GM20000 (cell line): ENCODE measurements at regions not wholly inside any gene's neighbourhood (a gene's known extent, or its start where the extent isn't known, plus 50 kb on each side); places are given as distances from the start of the nearest gene placed in this dataset.

Experiments
- DNase-seq: peaks from one replicate; pipeline ENCODE4 v3.0.0; 2012; ENCODE audit warnings: low spot score
- TF ChIP-seq, protein P1 (sequence below): IDR thresholded peaks from 2 replicates; pipeline ENCODE4 v1.5.1; 2012; ENCODE audit warnings: mild to moderate bottlenecking, control low read depth; ENCODE audit errors: extremely low read depth, missing control alignments

DNA sequence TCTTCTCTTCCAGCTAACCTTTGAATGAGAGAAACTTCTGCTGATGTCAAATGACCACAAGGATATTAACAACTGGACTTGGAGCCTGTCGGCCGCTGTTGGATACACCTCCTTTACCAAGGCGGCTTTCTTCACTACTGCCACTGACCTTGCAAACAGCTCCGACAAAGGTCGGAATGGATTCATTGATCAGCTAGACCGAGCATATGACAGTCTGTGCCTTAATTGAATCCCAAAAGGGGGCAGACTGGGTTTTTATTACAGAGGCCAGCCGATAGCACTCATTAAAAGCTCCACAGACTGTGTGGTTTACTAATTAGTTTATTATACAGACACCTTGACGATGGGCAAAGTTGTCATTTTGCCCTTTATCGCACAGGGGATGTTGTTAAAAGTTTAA is 394.5 kb downstream of the RERGL start:
- TF ChIP-seq, protein P1, sequence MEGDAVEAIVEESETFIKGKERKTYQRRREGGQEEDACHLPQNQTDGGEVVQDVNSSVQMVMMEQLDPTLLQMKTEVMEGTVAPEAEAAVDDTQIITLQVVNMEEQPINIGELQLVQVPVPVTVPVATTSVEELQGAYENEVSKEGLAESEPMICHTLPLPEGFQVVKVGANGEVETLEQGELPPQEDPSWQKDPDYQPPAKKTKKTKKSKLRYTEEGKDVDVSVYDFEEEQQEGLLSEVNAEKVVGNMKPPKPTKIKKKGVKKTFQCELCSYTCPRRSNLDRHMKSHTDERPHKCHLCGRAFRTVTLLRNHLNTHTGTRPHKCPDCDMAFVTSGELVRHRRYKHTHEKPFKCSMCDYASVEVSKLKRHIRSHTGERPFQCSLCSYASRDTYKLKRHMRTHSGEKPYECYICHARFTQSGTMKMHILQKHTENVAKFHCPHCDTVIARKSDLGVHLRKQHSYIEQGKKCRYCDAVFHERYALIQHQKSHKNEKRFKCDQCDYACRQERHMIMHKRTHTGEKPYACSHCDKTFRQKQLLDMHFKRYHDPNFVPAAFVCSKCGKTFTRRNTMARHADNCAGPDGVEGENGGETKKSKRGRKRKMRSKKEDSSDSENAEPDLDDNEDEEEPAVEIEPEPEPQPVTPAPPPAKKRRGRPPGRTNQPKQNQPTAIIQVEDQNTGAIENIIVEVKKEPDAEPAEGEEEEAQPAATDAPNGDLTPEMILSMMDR, result no peak
- no peak for DNase-seq

DNA sequence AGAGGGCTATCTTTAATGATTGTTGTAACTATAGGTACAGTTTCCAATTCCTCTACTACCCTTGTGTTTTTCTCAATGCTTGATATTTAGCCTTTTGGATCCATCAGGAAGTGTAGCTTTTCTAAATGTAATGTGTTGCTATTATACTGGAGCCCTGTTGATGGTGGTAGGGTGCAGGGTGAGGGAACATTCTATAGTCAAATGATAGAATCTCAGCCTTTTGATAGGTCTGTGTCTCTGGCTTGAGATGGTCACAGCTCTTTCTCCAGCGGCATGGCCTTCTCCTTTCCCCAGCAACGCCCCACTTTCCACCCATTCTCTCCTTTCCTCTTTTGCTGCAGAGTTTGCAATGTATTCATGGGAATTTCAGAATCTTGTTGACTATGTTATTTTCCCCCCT is 398.6 kb downstream of the RERGL start:
- DNase-seq, result no peak
- TF ChIP-seq, protein P1, result no peak

DNA sequence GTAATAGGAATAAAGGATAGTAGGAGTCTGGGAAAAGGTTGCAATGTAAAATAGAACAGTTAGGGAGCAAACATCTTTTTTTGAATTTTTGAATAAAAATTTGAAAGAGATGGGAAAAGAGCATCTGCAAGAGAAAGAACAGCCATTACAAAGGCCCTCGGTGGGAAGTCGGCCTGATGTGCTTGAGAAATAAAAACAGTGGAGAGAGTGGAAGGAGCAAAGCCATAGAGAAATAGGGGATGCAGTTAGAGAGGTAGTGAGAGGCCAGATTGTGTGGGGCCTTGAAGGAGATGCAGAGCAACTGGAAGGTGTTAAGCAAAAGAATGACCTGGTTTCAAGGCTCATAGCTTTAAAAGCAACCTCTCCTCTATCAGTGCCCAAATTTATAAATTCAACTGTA is 409.8 kb downstream of the RERGL start:
- TF ChIP-seq, protein P1, result no peak

DNA sequence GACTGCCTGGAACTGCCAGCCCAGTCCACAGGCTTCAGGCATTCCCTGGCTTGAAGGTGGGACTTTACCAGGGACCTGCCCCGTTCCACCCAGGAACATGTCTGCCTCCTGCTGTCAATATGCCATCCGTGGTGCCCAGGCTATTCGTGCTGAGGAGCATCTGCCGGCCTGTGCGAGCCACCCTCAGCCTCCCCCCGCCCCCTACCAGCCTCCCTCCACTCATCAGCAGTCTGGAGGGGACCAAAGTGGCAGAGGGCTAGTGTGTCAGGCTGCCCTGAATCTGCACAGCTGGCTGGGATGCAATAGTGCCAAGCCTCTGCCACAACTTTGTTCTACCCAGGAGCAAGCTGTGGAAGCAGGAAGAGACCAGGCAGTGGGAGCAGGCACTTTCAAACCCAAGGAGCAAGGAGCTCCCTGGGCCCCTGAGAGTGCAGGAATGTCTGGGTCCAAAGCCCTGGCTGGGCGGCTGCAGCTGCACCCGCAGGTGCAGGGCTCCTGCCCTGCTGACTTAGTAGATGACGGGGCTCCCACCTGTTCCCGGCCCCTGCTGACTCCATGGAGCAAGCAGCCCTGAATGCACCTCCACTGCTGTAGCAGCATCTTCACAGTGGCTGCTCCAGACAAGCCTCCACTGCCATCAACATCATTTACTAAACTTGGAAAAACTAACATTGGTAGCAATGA is 423.2 kb downstream of the RERGL start:
- DNase-seq, result no peak
- TF ChIP-seq, protein P1, result no peak

More for the DNA sequence above, 409.8 kb downstream of the RERGL start:
- no peak for DNase-seq

DNA sequence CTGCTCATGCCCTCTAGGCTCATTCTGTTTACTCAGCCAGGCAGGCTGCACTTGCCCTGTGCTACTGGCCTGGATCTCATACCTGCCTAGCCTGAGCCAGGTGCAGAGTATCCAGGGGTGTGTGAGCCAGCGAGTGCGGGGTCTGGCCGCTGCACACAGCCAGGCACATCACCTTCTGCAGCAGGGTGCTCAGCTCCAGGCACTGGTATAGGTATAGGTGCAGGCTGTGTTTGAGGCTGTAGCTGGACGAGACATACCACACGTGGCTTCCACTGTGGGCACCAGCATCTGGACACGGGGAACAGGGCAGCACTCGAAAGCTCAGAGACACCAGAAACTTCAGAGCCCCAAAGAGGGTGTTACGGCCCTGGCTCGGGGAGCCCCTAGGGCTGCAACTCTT is 424.2 kb downstream of the RERGL start:
- TF ChIP-seq, protein P1, result no peak
- no peak for DNase-seq

DNA sequence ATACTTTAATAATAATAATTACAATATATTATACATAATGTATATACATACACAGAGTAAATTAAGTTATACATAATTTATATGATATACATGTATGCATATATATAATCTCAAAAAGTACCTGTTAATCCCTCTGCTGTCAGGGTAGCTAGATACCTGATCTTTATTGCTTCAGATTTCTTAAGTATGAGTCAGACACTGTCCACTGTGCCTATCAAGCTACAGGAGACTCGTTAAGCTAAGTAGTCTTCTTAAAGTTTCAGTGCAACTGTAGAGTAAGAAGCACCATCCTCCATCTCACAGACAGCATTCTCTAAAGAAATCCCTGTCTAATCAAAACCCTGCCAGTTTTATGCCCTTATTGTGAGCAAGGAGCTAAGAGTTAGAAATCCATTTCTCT is 428.7 kb downstream of the RERGL start:
- TF ChIP-seq, protein P1, result no peak
- DNase-seq, result no peak

DNA sequence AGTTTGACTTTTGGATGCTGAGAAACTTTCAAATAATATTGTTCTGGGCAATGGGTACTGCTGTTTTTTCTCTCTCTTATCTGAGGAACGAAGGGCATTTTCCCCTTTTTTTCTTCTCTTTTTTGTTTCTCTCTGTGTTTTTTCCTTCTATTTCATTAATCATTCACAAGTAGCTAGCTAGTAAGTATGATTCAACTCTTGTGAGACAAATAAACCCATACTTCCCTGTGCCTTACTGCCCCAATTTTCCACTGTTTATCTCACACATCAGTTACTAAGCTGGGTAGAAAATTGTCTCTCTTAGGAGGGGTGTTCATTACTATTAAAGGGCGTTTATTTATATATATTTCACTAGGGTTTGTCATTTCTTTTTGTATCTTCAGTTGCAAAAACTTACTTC is 437.6 kb downstream of the RERGL start:
- TF ChIP-seq, protein P1, result no peak
- DNase-seq, result no peak

DNA sequence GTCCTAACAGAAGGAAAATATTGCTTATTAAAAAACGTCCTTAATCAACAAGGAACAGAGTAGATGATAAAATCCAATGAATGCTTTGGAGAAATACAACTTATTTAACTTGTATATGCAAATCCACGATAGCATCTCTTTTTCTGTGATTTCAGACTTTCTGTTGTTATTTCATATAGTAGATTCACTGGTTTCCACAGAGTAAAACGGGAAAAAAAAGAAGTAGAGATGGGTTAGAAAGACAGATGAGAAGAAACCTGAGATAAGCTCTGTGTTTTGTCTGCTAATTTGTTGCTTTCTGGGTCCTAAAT is 447.7 kb downstream of the RERGL start:
- TF ChIP-seq, protein P1, result no peak
- DNase-seq, result no peak
